ENCODE measurements at regions not wholly inside any gene's neighbourhood (a gene's known extent, or its start where the extent isn't known, plus 50 kb on each side); places are given as distances from the start of the nearest gene placed in this dataset.
"Not testable (repeated sequence)": the region's sequence is repeated elsewhere in the genome, so short reads cannot be mapped to it uniquely, and the experiment has no call there.

DNA sequence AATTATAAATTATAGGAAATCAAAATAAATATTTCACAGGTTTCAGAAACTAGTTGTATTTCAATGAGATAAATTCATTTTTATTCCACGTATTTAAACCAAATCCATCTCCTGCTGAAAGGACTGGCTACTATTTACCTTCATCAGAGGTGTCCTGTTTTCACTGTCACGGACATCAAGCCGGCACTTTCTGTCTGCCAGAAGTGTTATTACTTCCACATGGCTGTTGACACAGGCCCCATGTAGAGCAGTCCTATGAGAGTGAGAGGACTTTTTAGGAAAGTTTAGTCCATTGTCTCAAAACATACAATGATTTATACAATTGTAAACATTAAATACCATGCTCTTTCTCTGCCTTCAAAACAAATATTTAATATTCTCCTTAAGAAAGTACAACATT lies 100.4 kb upstream of the ACBD5 start:
- no peak for DNase-seq

DNA sequence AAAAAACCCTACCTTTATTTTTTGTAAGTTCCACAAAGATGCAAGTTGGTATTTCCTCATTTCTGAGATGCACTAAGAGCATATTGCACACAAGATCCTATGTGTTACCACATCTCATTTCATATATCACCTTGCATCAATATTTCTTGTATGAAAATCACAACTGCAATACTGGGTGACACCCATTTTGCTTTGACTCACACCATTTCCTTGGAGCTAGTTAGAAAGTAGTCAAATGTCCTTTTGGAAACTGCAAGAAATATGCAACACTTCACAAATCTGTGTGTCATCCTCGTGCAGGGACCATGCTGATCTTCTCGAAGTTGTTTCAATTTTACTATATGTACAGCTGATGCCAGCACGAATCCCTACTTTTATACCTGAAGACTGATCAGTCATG lies 94.6 kb upstream of the ACBD5 start:
- not testable (repeated sequence) for DNase-seq

DNA sequence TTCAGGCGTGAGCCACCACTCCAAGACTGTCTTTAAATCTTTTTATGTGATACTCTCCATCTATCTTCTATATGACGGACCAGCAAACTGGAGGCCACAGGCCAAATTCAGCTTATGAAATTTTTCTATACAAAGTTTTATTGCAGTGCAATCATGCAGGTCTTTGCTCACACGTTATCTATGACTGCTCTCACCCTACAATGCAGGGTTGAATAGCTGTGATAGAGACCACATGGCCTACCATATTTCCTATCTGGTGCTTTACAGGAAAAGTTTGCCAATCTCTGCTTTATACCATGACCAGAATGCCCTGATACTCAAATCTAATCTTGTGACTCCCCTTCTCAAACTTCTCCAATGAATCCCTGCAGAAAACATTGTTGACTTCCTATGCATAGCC lies 89.5 kb upstream of the ACBD5 start:
- no peak for DNase-seq

GRCh38 chr10:27328946-27329345 lies 88.3 kb upstream of the ACBD5 start:
- no peak for DNase-seq

GRCh38 chr10:27326748-27327147 lies 86.2 kb upstream of the ACBD5 start:
- not testable (repeated sequence) for DNase-seq

GRCh38 chr10:27319752-27320431 lies 79.3 kb upstream of the ACBD5 start:
- DNase-seq, result peak; percentile 1 to 73

DNA sequence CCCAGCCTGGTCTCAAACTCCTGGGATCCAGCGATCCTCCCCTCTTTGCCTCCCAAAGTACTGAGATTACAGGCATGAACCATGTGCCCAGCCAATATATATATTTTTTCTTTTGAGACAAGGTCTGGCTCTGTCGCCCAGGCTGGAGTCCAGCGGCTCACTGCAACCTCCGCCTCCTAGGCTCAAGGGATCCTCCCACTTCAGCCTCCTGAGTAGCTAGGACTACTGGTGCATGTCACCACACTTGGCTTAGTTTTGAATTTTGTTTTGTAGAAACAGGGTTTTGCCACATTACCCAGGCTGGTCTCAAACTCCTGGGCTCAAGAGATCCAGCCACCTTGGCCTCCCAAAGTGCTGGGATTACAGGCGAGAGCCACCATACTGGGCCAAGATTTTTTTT lies 78.5 kb upstream of the ACBD5 start:
- DNase-seq, result not testable (repeated sequence)

DNA sequence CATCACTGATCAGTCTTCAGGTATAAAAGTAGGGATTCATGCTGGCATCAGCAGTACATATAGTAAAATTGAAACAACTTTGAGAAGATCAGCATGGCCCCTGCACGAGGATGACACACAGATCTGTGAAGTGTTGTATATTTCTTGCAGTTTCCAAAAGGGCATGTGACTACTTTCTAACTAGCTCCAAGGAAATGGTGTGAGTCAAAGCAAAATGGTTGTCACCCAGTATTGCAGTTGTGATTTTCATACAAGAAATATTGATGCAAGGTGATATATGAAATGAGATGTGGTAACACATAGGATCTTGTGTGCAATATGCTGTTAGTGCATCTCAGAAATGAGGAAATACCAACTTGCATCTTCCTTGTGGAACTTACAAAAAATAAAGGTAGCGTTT lies 74.5 kb upstream of the ACBD5 start:
- not testable (repeated sequence) for DNase-seq

DNA sequence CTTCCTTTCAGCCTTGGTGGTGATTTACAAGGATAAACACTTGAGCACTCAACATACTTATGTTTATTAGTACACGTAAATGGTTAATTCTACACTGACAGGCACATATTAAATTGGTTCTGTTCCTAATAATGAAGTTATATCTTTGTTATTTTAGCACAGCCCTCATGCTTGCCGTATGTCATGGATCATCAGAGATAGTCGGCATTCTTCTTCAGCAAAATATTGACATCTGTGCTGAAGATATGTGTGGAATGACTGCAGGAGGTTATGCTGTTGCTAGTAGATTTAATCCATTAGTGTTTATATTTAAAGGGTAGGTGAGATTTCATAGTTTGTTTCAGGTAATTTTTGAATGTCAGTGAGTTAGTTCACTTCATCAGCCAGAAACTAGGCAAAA lies 73.0 kb upstream of the ACBD5 start:
- not testable (repeated sequence) for DNase-seq

- no peak for DNase-seq
Observed at GRCh38 chr10:27312854-27313253, 72.3 kb upstream of the ACBD5 start.

- DNase-seq, result not testable (repeated sequence)
Observed at GRCh38 chr10:27311809-27312208, 71.2 kb upstream of the ACBD5 start.

DNA sequence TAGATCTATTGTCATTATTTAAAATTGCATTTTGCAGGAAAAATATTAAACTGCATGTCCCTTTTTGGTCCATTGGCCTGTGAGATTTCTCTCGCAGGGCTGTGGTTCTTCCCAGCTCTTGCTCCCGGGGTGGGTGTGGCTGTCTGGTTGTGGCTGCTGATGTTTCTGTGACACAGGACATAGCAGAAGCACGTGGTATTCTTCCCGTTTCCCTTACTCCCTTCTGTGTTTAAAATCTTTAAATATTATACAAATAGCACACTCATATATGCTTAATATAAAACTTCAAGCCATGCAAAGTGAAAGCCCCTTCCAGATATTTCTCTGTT lies 57.9 kb upstream of the ACBD5 start:
- DNase-seq, result peak in 1 of 2 donors; percentile 2

DNA sequence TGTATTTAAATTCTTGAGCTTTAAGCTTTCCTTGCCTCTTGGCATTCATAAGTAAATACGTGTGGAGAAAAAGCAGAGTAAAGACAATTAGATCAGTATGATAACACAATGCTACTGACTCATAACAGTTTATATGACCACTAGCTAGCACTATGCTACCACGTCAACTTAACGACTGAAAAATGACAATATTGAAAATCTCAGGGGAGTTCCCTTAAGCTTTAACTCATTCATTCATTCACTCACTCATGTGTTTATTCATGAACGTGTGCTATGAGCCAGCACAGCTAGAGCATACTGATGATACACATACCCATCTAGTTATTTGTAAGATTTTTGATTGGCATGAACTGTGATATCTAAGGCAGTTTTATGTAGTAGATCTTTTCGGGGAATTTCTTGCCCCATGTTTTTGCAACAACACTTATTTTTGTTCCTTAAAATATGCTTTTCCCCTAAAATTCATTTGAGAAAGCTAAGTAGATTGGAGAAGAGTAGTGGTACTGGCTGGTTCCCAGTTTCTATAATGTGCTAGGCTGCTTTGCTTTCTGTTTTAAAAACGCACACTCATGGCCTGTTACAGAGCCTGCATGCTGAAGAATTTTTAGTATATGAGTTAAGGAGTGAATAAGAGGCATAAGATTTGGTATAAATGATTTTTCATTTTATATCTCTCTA lies 57.4 kb upstream of the ACBD5 start:
- DNase-seq, result no peak

DNA sequence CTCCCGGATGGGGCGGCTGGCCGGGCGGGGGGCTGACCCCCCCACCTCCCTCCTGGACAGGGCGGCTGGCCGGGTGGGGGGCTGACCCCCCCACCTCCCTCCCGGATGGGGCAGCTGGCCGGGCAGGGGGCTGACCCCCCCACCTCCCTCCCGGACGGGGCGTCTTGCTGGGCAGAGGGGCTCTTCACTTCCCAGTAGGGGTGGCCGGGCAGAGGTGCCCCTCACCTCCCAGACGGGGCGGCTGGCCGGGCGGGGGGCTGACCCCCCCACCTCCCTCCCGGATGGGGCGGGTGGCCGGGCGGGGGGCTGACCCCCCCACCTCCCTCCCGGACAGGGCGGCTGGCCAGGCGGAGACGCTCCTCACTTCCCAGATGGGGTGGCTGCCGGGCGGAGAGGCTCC lies 55.7 kb upstream of the ACBD5 start:
- DNase-seq, result not testable (repeated sequence)

- peak in 1 of 2 donors; percentile 3 for DNase-seq
Observed at GRCh38 chr10:27291253-27291895, 50.8 kb upstream of the ACBD5 start.

Measured in CD4-positive, alpha-beta T cell treated with Interleukin-1 beta for 1 hour (primary cell).